ENCODE measurements at regions not wholly inside any gene's neighbourhood (a gene's known extent, or its start where the extent isn't known, plus 50 kb on each side); places are given as distances from the start of the nearest gene placed in this dataset.

DNA sequence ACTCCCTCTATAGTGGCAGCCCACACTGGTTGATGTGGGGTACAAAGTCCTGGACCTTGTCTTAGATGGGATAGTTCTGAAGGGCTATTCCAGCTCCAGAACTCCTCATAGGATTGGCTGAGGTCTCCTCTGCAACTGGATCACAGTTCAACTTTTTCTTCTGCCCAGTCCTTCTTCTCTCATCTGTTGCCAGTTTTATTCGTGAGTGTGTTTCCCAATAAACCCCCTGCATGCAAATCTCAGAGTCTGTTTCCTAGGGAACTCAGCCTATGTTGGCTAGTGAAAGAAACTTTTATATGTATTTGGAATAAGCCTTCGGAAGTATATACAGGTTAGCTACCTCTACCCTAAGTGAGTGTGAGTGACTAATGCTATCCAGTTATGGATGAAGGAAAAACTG is 823.4 kb downstream of the SLC4A3 start:
- no peak overlapping the region for H3K14ac ChIP-seq (ENCODE audit: insufficient read depth, low read length)
- no peaks in the 10 kb centered on the region for H3K79me2 ChIP-seq (ENCODE audit: insufficient read depth, low read length)
- H3K18ac ChIP-seq (ENCODE audit: insufficient read length, low read depth, low read length) = no peak overlapping the region
- no peaks in the 10 kb centered on the region for H3K23me2 ChIP-seq (ENCODE audit: insufficient read length, low read depth, low read length, poor library complexity, severe bottlenecking)
- Mint-ChIP-seq H3K27me3 (ENCODE audit: low read depth) (no peaks in the 10 kb centered on the region), H3K9me3 (peaks cover 0 to 2% of the 10 kb centered on the region in 2 experiments; a peak in 1 of 5 replicates), H3K4me1 (no peaks in the 10 kb centered on the region), H3K36me3 (ENCODE audit: insufficient read depth in 1 of 3, low read depth in 3 of 3) (no peaks in the 10 kb centered on the region), H3K4me3 (no peak overlapping the region), H3K27ac (no peak overlapping the region)
- H4K91ac ChIP-seq (ENCODE audit: insufficient read length, low read depth, low read length) = no peak overlapping the region
- H2AFZ ChIP-seq (ENCODE audit: low read length) = no peak overlapping the region
- no peak overlapping the region for H2BK5ac ChIP-seq (ENCODE audit: insufficient read length, low read length)
- H4K8ac ChIP-seq (replicated peaks; ENCODE audit: insufficient read length, low read depth, low read length) = no peak overlapping the region
- H3K4me1 ChIP-seq (ENCODE audit: insufficient read depth, low read length) = no peaks in the 10 kb centered on the region
- DNase-seq = no peak
- H2BK120ac ChIP-seq (ENCODE audit: low read depth, low read length, poor library complexity, severe bottlenecking) = no peak overlapping the region
- H3K4ac ChIP-seq (ENCODE audit: low read depth, low read length) = no peak overlapping the region
- TF ChIP-seq, protein P1, sequence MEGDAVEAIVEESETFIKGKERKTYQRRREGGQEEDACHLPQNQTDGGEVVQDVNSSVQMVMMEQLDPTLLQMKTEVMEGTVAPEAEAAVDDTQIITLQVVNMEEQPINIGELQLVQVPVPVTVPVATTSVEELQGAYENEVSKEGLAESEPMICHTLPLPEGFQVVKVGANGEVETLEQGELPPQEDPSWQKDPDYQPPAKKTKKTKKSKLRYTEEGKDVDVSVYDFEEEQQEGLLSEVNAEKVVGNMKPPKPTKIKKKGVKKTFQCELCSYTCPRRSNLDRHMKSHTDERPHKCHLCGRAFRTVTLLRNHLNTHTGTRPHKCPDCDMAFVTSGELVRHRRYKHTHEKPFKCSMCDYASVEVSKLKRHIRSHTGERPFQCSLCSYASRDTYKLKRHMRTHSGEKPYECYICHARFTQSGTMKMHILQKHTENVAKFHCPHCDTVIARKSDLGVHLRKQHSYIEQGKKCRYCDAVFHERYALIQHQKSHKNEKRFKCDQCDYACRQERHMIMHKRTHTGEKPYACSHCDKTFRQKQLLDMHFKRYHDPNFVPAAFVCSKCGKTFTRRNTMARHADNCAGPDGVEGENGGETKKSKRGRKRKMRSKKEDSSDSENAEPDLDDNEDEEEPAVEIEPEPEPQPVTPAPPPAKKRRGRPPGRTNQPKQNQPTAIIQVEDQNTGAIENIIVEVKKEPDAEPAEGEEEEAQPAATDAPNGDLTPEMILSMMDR (conservative IDR thresholded peaks at IDR 0.05) = no peak
- no peaks in the 10 kb centered on the region for H3K79me1 ChIP-seq (ENCODE audit: insufficient read depth, low read depth, low read length, poor library complexity, severe bottlenecking)
- H3K27me3 ChIP-seq (ENCODE audit: insufficient read depth, low read length) = no peaks in the 10 kb centered on the region
- H3K56ac ChIP-seq (ENCODE audit: insufficient read length, low read depth, low read length) = no peak overlapping the region
- H2BK12ac ChIP-seq (ENCODE audit: insufficient read length, low read depth, low read length) = no peak overlapping the region
- no peak overlapping the region for H2BK15ac ChIP-seq (ENCODE audit: low read depth, low read length)
- no peak overlapping the region for H3K23ac ChIP-seq (ENCODE audit: insufficient read length, low read depth, low read length)
- H2AK5ac ChIP-seq (ENCODE audit: insufficient read length, low read length) = no peak overlapping the region
- no peaks in the 10 kb centered on the region for H4K20me1 ChIP-seq (ENCODE audit: control insufficient read depth, insufficient read depth, insufficient read length)
- H3K4me2 ChIP-seq (ENCODE audit: insufficient read depth, insufficient read length, low read length) = no peak overlapping the region
- H2BK20ac ChIP-seq (ENCODE audit: low read depth, low read length, poor library complexity, severe bottlenecking) = no peak overlapping the region
- no peak overlapping the region for H3K27ac ChIP-seq (ENCODE audit: insufficient read length, low read depth, low read length)
- no peak overlapping the region for H3T11ph ChIP-seq (ENCODE audit: low read length)
- no peak overlapping the region for H4K5ac ChIP-seq (ENCODE audit: insufficient read length, low read depth, low read length)
- H3K9me3 ChIP-seq (ENCODE audit: control insufficient read depth, low read depth, low read length) = no peaks in the 10 kb centered on the region
- H3K9ac ChIP-seq (ENCODE audit: extremely low read depth, insufficient read length, low read length) = no peak overlapping the region
- no CpG with 5 or more reads among the region's 2 CpGs for WGBS (ENCODE audit: extremely low coverage, insufficient read length, low lambda C conversion rate)
